Brain microvascular endothelial cell (primary cell): ENCODE measurements at regions not wholly inside any gene's neighbourhood (a gene's known extent, or its start where the extent isn't known, plus 50 kb on each side); places are given as distances from the start of the nearest gene placed in this dataset.

Experiments used
- DNase-seq: peaks from one replicate; pipeline ENCODE4 v3.0.0-alpha.2; 2020
- H3K27ac ChIP-seq: fragments of 250-450 bp; sonication (Bioruptor Pico); 2 replicates; pipeline ENCODE4 v1.5.1; 2020; ENCODE audit warnings: mild to moderate bottlenecking, moderate library complexity
- H3K27me3 ChIP-seq: fragments of 250-450 bp; sonication (Bioruptor Pico); replicated peaks from 2 replicates; pipeline ENCODE4 v1.5.1; 2020; ENCODE audit warnings: mild to moderate bottlenecking
- H3K36me3 ChIP-seq: fragments of 250-450 bp; sonication (Bioruptor Pico); replicated peaks from 2 replicates; pipeline ENCODE4 v1.5.1; 2020; ENCODE audit warnings: mild to moderate bottlenecking
- H3K4me3 ChIP-seq: 2 replicates; pipeline ENCODE4 v1.5.1; 2011; ENCODE audit warnings: low read depth, mild to moderate bottlenecking, control low read depth, low read length, moderate library complexity
- in situ Hi-C: cut with HindIII; loops from 2 replicates; pipeline ENCODE4 v1.10.0; 2017; ENCODE audit warnings: low sequenced_read_pairs, low pct_ligation_motif_present
- TF ChIP-seq, protein P1 (sequence below): IDR thresholded peaks from 2 replicates; pipeline ENCODE4 v1.5.1; 2011; ENCODE audit warnings: low read depth, mild to moderate bottlenecking, moderate library complexity, low read length, control low read depth, inconsistent platforms; ENCODE audit errors: missing control alignments

GRCh38 chr4:10354225-10354624, 103.0 kb downstream of the ZNF518B start:
- DNase-seq, result no peak
- in situ Hi-C loops, result no loop called here
- Histone ChIP-seq H3K36me3 (no peaks in the 10 kb centered on the region), H3K27me3 (no peaks in the 10 kb centered on the region), H3K4me3 (no peak overlapping the region), H3K27ac (no peak overlapping the region)
- TF ChIP-seq, protein P1, sequence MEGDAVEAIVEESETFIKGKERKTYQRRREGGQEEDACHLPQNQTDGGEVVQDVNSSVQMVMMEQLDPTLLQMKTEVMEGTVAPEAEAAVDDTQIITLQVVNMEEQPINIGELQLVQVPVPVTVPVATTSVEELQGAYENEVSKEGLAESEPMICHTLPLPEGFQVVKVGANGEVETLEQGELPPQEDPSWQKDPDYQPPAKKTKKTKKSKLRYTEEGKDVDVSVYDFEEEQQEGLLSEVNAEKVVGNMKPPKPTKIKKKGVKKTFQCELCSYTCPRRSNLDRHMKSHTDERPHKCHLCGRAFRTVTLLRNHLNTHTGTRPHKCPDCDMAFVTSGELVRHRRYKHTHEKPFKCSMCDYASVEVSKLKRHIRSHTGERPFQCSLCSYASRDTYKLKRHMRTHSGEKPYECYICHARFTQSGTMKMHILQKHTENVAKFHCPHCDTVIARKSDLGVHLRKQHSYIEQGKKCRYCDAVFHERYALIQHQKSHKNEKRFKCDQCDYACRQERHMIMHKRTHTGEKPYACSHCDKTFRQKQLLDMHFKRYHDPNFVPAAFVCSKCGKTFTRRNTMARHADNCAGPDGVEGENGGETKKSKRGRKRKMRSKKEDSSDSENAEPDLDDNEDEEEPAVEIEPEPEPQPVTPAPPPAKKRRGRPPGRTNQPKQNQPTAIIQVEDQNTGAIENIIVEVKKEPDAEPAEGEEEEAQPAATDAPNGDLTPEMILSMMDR, result no peak

GRCh38 chr4:10353110-10353509, 104.1 kb downstream of the ZNF518B start:
- H3K4me3 ChIP-seq, result no peak overlapping the region
- no peak for DNase-seq
- H3K27ac ChIP-seq, result no peak overlapping the region
- H3K27me3 ChIP-seq, result no peaks in the 10 kb centered on the region
- no peaks in the 10 kb centered on the region for H3K36me3 ChIP-seq
- in situ Hi-C loops, result no loop called here
- TF ChIP-seq, protein P1, result no peak

GRCh38 chr4:10348241-10348640, 109.0 kb downstream of the ZNF518B start:
- in situ Hi-C loops, result no loop called here
- Histone ChIP-seq H3K36me3 (no peaks in the 10 kb centered on the region), H3K27ac (no peak overlapping the region)

GRCh38 chr4:10347815-10348214, 109.4 kb downstream of the ZNF518B start:
- in situ Hi-C loops, result no loop called here
- TF ChIP-seq, protein P1, result no peak
- no peaks in the 10 kb centered on the region for H3K36me3 ChIP-seq
- no peak overlapping the region for H3K4me3 ChIP-seq
- H3K27me3 ChIP-seq, result no peaks in the 10 kb centered on the region
- H3K27ac ChIP-seq, result no peak overlapping the region
- no peak for DNase-seq

More at GRCh38 chr4:10348241-10348640, 109.0 kb downstream of the ZNF518B start:
- Histone ChIP-seq H3K4me3 (no peak overlapping the region), H3K27me3 (no peaks in the 10 kb centered on the region)
- no peak for DNase-seq
- TF ChIP-seq, protein P1, result no peak

GRCh38 chr4:10347281-10347795, 109.9 kb downstream of the ZNF518B start:
- H3K27ac ChIP-seq, result no peak overlapping the region
- H3K36me3 ChIP-seq, result no peaks in the 10 kb centered on the region
- H3K27me3 ChIP-seq, result no peaks in the 10 kb centered on the region
- TF ChIP-seq, protein P1, result no peak
- in situ Hi-C loops, result no loop called here
- no peak for DNase-seq
- no peak overlapping the region for H3K4me3 ChIP-seq

GRCh38 chr4:10346023-10346422, 111.2 kb downstream of the ZNF518B start:
- DNase-seq, result no peak
- in situ Hi-C loops, result no loop called here
- TF ChIP-seq, protein P1, result no peak
- no peak overlapping the region for H3K4me3 ChIP-seq
- no peak overlapping the region for H3K27ac ChIP-seq
- H3K27me3 ChIP-seq, result no peaks in the 10 kb centered on the region
- H3K36me3 ChIP-seq, result no peaks in the 10 kb centered on the region
